HepG2 (cell line): ENCODE measurements at regions not wholly inside any gene's neighbourhood (a gene's known extent, or its start where the extent isn't known, plus 50 kb on each side); places are given as distances from the start of the nearest gene placed in this dataset.

Experiments
- CTCF ChIP-seq: sonication (generic); formaldehyde crosslinking; IDR thresholded peaks from 2 replicates; pipeline ENCODE4 v1.5.0; 2020; ENCODE audit warnings: mild to moderate bottlenecking, missing genetic modification reagents, moderate library complexity
- EZH2 ChIP-seq: conservative IDR thresholded peaks from 2 replicates; pipeline ENCODE4 v1.6.1; 2012; ENCODE audit warnings: mild to moderate bottlenecking, low read depth, low read length, moderate library complexity
- ZNF850 ChIP-seq: sonication (generic); formaldehyde crosslinking; conservative IDR thresholded peaks from 2 replicates; pipeline ENCODE4 v1.9.0; 2021; ENCODE audit warnings: mild to moderate bottlenecking, missing genetic modification reagents
- ZNF878 ChIP-seq: sonication (generic); formaldehyde crosslinking; IDR thresholded peaks from 2 replicates; pipeline ENCODE4 v1.8.1; 2023; ENCODE audit warnings: mild to moderate bottlenecking, missing genetic modification reagents, moderate library complexity

GRCh38 chr3:67923796-67924195 is 269.4 kb upstream of the SUCLG2 start:
- TF ChIP-seq ZNF850, result no peak
- TF ChIP-seq CTCF (CRISPR knock-in tag), result no peak
- TF ChIP-seq EZH2, result no peak
- TF ChIP-seq ZNF878 (CRISPR knock-in tag), result no peak
